Left kidney (tissue), 1 donor: ENCODE measurements at regions not wholly inside any gene's neighbourhood (a gene's known extent, or its start where the extent isn't known, plus 50 kb on each side); places are given as distances from the start of the nearest gene placed in this dataset.
"Not testable (repeated sequence)": the region's sequence is repeated elsewhere in the genome, so short reads cannot be mapped to it uniquely, and the experiment has no call there.

ENCODE experiments used
- DNase-seq: peaks from one replicate; pipeline ENCODE4 v3.0.0-alpha.2; 2013

GRCh38 chr13:63902141-63902540 lies 2486.5 kb upstream of the PCDH20 start:
- DNase-seq = no peak

DNA sequence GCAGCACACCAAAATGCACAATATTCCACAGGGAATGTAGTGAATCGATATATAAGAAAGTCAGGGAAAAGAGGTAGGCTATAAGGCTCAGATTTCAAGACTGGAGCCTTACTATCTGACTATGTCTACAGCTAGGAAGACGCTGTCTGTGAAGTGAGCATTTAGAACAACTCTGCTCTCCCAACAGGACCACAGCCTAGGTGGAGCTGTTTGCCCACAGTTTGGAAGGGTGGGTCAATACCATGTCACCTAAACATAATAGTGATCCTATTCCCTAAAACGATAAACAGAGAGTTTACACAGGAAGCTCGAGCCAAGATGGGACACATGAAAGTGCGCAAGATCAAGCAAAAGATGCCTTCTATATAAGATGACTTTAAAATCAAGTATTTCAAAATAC lies 2486.0 kb upstream of the PCDH20 start:
- DNase-seq = no peak

- no peak for DNase-seq
Measured at GRCh38 chr13:63900406-63900805, 2484.8 kb upstream of the PCDH20 start.

- no peak for DNase-seq
Measured at GRCh38 chr13:63896321-63896720, 2480.7 kb upstream of the PCDH20 start.

DNA sequence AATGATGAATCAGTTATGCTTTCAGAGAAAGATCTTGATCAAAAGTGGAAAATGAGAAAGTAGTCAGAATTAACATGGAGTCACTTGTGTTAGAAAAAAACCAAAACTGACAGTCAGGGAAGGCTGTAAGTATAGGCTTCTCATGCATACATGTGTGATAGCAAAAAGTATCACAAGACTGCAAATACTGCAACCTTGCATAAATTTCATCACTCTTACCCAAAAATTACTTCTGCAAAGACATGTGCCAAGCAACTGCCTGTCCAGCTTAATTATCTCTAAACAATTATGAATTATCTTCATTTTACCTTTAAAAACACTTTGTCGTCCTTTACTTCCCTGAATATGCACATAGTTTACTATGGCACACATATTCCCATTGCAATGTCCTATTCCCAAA lies 2466.4 kb upstream of the PCDH20 start:
- no peak for DNase-seq

DNA sequence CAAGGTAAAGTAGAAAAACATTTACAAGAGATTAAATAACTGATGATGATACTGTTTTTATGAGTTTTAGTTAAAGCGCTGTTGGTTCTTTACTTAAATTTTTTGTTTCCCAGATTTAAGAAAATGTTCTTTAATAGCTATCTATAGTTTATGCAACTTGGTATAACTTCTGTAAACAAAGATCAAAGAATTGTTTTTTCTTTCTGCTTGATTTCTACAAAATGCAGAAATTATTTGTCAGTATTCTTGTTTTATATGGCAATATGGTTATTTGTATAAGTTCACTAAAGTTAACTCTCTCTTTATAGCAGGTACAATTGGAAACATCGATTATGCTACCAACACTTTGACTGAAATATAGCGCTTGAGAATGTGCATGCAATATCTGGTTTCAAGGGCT lies 2465.1 kb upstream of the PCDH20 start:
- DNase-seq = no peak

DNA sequence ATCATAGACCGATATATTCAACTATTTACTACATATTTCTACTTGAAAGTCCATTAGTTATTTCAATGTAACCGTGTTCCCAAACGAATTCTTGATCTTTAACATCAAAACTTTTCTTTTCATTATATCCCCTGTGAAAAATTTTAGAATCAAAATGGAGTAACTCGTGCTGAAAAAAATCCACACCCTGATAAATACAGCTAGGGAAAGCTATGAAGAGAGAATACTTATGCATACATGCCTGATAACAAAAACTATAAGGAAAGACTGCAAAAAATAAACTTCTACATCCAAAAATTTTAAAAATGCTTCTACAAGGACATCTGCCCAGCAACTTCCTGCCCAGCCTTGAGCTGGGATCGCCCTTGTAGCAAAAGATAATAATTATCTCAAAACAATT lies 2458.3 kb upstream of the PCDH20 start:
- DNase-seq = no peak

GRCh38 chr13:63864171-63864902 lies 2448.7 kb upstream of the PCDH20 start:
- DNase-seq = no peak

GRCh38 chr13:63855457-63856118 lies 2439.9 kb upstream of the PCDH20 start:
- DNase-seq = no peak

- no peak for DNase-seq
Measured at GRCh38 chr13:63853816-63854215, 2438.2 kb upstream of the PCDH20 start.

- DNase-seq = no peak
Measured at GRCh38 chr13:63851526-63851925, 2435.9 kb upstream of the PCDH20 start.

DNA sequence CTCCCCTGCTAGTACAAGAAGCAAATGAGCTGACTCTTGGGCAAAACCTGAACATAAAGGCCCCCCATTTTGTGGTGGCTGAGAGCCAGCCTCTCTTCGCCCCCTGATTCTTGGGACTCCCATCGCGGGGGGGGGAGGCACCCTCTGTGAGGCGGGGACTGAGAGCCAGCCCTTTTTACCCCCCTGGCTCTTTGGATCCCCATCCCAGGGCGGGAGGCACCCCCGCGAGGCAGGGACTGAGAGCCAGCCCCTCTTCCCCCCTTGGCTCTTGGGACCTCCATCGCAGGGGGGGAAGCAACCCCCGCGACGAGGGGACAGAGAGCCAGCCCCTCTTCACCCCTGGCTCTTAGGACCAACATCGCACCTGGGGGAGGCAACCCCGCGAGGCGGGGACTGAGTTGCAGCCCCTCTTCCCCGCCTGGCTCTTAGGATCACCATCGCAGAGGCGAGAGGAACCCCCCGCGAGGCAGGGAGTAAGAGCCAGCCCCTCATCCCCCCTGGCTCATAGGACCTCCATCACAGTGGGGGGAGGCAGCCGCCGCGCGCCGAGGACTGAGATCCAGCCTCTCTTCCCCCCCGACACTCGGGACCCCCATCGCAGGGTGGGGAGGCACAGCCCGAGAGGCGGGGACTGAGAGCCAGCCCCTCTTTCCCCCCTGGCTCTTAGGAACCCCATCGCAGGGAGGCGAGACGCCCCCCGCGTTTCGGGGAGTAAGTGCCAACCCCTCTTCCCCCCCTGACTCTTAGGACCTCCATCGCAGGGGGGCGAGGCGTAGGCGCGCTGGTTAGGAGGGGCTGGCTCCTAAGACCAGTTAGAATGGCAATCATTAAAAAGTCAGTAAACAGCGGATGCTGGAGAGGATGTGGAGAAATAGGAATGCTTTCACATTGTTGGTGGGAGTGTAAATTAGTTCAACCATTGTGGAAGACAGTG lies 2428.4 kb upstream of the PCDH20 start:
- no peak for DNase-seq

GRCh38 chr13:63842102-63842501 lies 2426.5 kb upstream of the PCDH20 start:
- DNase-seq = no peak

DNA sequence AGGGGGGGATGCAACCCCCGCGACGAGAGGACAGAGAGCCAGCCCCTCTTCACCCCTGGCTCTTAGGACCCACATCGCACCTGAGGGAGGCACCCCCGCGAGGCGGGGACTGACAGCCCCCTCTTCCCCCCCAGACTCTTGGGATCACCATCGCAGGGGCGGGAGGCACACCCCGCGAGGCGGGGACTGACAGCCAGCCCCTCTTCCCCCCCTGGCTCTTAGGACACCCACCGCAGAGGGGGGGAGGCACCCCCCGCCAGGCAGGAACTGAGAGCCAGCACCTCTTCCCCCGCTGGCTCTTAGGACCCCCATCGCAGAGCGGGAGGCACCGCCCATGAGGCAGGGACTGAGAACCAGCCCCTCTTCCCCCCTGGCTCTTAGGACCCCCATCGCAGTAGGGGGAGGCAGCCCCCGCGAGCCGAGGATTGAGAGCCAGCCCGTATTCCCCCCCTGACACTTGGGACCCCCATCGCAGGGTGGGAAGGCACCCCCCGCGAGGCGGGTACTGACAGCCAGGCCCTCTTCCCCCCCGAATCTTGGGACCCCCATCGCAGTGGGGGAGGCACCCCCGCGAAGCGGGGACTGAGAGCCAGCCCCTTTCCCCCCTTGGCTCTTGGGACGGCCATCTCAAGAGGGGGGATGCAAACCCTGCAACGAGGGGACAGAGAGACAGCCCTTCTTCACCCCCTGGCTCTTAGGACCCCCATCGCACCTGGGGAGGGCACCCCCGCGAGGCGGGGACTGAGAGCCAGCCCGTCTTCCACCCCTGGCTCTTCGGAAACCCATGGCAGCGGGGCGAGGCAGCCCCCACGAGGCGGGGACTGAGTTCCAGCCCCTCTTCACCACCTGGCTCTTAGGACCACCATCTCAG lies 2425.1 kb upstream of the PCDH20 start:
- DNase-seq = no peak

DNA sequence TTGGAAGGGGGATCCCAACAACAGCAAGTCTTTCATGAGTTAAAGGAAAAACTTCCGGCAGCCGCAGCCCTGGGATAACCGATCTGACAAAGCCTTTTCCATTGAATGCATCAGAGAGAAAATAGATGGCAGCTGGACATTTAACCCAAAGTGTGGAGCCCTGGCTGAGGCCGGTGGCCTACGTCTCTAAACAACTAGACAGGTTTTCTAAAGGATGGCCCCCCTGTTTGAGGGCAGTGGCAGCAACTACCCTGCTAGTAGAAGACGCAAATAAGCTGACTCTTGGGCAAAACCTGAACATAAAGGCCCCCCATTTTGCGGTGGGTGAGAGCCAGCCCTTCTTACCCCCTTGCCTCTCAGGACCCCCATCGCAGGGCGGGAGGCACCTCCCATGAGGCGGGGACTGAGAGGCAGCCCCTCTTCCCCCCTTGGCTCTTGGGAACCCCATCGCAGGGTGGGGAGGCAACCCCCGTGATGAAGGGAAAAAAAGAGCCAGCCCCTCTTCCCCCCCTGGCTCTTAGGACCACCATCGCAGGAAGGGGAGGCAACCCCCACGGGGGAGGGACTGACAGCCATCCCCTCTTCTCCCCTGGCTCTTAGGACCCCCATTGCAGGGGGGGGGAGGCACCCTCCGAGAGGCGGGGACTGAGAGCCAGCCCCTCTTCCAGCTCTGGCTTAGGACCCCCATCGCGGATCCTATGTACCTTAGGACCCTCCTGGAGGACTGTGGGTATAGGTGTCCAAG lies 2422.9 kb upstream of the PCDH20 start:
- DNase-seq = no peak

DNA sequence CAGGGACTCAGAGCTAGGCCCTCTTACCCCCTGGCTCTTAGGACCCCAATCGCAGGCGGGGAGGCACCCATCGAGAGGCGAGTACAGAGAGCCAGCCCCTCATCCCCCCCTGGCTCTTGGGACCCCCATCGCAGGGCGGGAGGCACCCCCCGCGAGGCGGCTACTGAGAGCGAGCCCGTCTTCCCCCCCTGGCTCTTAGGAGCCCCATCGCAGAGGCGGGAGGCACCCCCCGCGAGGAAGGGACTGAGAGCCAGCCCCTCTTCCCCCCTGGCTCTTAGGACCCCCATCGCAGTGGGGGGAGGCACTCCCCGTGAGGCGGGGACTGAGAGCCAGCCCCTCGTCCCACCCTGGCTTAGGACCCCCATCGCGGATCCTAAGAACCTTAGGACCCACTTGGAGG lies 2422.1 kb upstream of the PCDH20 start:
- DNase-seq = not testable (repeated sequence)

DNA sequence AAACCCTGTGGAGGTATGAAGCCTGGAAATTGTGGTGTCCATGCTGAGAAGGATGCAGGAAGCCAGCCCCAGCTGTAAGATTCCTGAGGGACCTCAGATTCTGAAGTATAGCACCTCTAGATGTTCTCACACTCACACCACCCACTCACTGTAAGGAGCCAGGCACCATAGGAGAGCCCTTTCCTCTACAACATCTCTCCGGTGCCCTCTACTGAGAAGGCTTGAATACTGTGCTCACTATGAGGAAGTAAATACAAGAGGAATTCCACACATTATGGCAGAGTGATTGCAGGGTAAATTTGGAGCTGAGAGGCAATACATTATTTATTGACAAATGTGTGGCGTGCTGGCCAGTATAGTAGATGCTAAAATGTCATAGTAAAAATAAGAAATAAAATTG lies 2414.0 kb upstream of the PCDH20 start:
- not testable (repeated sequence) for DNase-seq

DNA sequence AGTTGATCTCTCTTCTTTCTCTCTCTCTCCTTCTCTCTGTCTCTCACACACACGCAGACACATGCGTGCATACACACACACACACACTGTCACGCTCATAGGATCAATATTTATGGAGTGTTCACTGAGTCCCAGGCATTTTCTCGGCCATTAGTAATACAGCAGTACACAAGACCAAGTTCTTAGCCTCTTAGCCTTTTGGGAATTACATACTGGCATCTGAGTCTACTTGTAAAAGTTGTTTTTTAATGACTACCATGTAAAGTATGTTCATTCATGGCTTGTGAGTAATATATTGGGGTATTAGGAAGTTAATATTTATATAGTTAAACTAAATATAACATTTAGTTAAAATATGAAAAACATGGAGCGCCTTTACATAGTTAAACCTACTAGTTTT lies 2406.1 kb upstream of the PCDH20 start:
- DNase-seq = not testable (repeated sequence)

GRCh38 chr13:63811428-63812004 lies 2395.9 kb upstream of the PCDH20 start:
- DNase-seq = not testable (repeated sequence)

DNA sequence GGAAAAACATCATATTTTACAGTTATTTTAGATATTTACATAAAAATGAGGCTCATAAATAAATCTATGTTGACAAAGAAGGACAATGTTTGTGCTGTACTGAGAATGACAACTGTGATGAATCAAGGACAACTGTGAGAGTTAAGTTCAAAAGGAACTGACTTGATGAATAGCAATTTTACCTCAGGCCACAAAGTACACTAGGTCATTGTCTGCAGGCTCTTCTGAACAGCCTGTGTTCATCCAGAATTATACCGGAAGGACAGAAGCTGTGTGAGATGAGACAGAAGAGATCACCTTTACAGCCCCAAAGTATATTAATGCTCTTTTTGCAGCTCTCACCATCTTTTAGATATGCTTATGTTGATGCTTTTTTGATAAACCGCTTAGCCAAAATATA lies 2375.5 kb upstream of the PCDH20 start:
- not testable (repeated sequence) for DNase-seq

- DNase-seq = no peak
Measured at GRCh38 chr13:63774133-63774532, 2358.5 kb upstream of the PCDH20 start.
